Naive thymus-derived CD4-positive, alpha-beta T cell (primary cell): ENCODE measurements at regions not wholly inside any gene's neighbourhood (a gene's known extent, or its start where the extent isn't known, plus 50 kb on each side); places are given as distances from the start of the nearest gene placed in this dataset.

Experiments used
- ATAC-seq: fragments of 150-1000 bp; cut with Tn5 transposase; 2 replicates; pipeline ENCODE4 v1.10.0; 2021; ENCODE audit warnings: mild to moderate bottlenecking, moderate library complexity
- CTCF ChIA-PET: fragments of 350-600 bp; sonication (Branson Sonifier 250); formaldehyde crosslinking; loops from one replicate; lab custom pipeline; 2021; ENCODE audit warnings: antibody characterized with exemption; lab: Charles Lee
- POLR2A ChIA-PET: fragments of 350-600 bp; sonication (Branson Sonifier 250); formaldehyde crosslinking; loops from one replicate; lab custom pipeline; 2021; ENCODE audit warnings: antibody characterized with exemption, inconsistent platforms; lab: Charles Lee
- DNase-seq, 9 donors: peaks; one replicate each; pipeline versions ENCODE4 v3.0.0 to v3.0.0-alpha.2; 2020 to 2022; ENCODE audit warnings: mixed read lengths in 1 of 9
- H3K27ac ChIP-seq: one replicate; pipeline ENCODE4 v1.7.0; 2013; ENCODE audit warnings: mild to moderate bottlenecking, low read depth, low read length, moderate library complexity
- H3K27me3 ChIP-seq, 2 donors: one replicate each; pipeline ENCODE4 v1.7.0; 2013; ENCODE audit warnings: low read length in 2 of 2, mild to moderate bottlenecking in 2 of 2, moderate library complexity in 2 of 2; ENCODE audit not compliant: control insufficient read depth in 2 of 2, insufficient read depth in 2 of 2
- H3K36me3 ChIP-seq, 3 experiments: 1 replicate in 2 of 3; 2 replicates in 1 of 3; pipeline ENCODE4 v1.7.0; 2013; ENCODE audit warnings: low read length in 3 of 3, mild to moderate bottlenecking in 3 of 3, moderate library complexity in 1 of 3; ENCODE audit not compliant: insufficient read depth in 3 of 3, control insufficient read depth in 2 of 3
- H3K4me1 ChIP-seq, 2 donors: one replicate each; pipeline ENCODE4 v1.7.0; 2013; ENCODE audit warnings: low read length in 2 of 2, mild to moderate bottlenecking in 2 of 2, moderate library complexity in 1 of 2; ENCODE audit not compliant: control insufficient read depth in 2 of 2, insufficient read depth in 2 of 2
- H3K4me3 ChIP-seq: 2 replicates; pipeline ENCODE4 v1.7.0; 2013; ENCODE audit warnings: mild to moderate bottlenecking, low read length
- H3K9me3 ChIP-seq, 3 experiments: 1 replicate in 2 of 3; 2 replicates in 1 of 3; pipeline ENCODE4 v1.7.0; 2013; ENCODE audit warnings: low read length in 3 of 3; ENCODE audit not compliant: control insufficient read depth in 2 of 3
- H3K27ac Mint-ChIP-seq, 9 donors: one replicate each; pipeline ENCODE4 v1.8.0; 2020 to 2022; ENCODE audit warnings: mixed read lengths in 9 of 9, mild to moderate bottlenecking in 8 of 9, moderate library complexity in 5 of 9, inconsistent platforms in 2 of 9
- H3K27me3 Mint-ChIP-seq, 5 donors: one replicate each; pipeline ENCODE4 v1.8.0; 2021 to 2022; ENCODE audit warnings: mixed read lengths in 5 of 5, mild to moderate bottlenecking in 1 of 5
- H3K36me3 Mint-ChIP-seq, 5 donors: one replicate each; pipeline ENCODE4 v1.8.0; 2020 to 2022; ENCODE audit warnings: mixed read lengths in 5 of 5, mild to moderate bottlenecking in 3 of 5, inconsistent platforms in 1 of 5
- H3K4me1 Mint-ChIP-seq, 7 donors: one replicate each; pipeline ENCODE4 v1.8.0; 2020 to 2022; ENCODE audit warnings: mixed read lengths in 7 of 7, mild to moderate bottlenecking in 3 of 7, inconsistent platforms in 1 of 7
- H3K4me3 Mint-ChIP-seq, 10 donors: one replicate each; pipeline ENCODE4 v1.8.0; 2020 to 2022; ENCODE audit warnings: mild to moderate bottlenecking in 10 of 10, mixed read lengths in 10 of 10, moderate library complexity in 6 of 10, inconsistent platforms in 2 of 10
- H3K9me3 Mint-ChIP-seq, 11 donors: one replicate each; pipeline ENCODE4 v1.8.0; 2020 to 2022; ENCODE audit warnings: mixed read lengths in 11 of 11, mild to moderate bottlenecking in 4 of 11, inconsistent platforms in 1 of 11, moderate library complexity in 1 of 11
- intact Hi-C, 2 donors: fragments of 100-400 bp; cut with micrococcal nuclease; formaldehyde crosslinking; loops; one replicate each; pipeline ENCODE4 v1.15.1; 2023

GRCh38 chr13:106874323-106874722 is 306.4 kb upstream of the ARGLU1 start:
- intact Hi-C loops = loop anchor here in 1 of 2 donors (5.0 kb wide), 1 partner anchor 738 kb away; no protein-coding TSS in a partner anchor

GRCh38 chr13:106873810-106874209 is 305.9 kb upstream of the ARGLU1 start:
- Histone ChIP-seq H3K4me3 (no peak overlapping the region), H3K27ac (no peak overlapping the region), H3K9me3 (no peaks in the 10 kb centered on the region), H3K36me3 (no peaks in the 10 kb centered on the region), H3K27me3 (no peaks in the 10 kb centered on the region), H3K4me1 (no peaks in the 10 kb centered on the region)
- DNase-seq (no peak), ATAC-seq (no peak)
- Mint-ChIP-seq H3K27me3 (peaks cover 0 to 16% (median 9%) of the 10 kb centered on the region in 5 donors), H3K27ac (no peak overlapping the region), H3K9me3 (peaks cover 0 to 7% (median 3%) of the 10 kb centered on the region in 11 donors), H3K4me1 (no peaks in the 10 kb centered on the region), H3K36me3 (no peaks in the 10 kb centered on the region), H3K4me3 (no peak overlapping the region)
- POLR2A ChIA-PET = no interaction called here
- intact Hi-C loops = loop anchor here in 1 of 2 donors (5.0 kb wide), 1 partner anchor 738 kb away; no protein-coding TSS in a partner anchor
- CTCF ChIA-PET = no interaction called here

More at GRCh38 chr13:106874323-106874722, 306.4 kb upstream of the ARGLU1 start:
- no peak overlapping the region for H3K4me3 ChIP-seq
- no peaks in the 10 kb centered on the region for H3K36me3 ChIP-seq
- Mint-ChIP-seq H3K4me1 (no peaks in the 10 kb centered on the region), H3K27me3 (peaks cover 0 to 14% (median 9%) of the 10 kb centered on the region in 5 donors), H3K36me3 (no peaks in the 10 kb centered on the region), H3K4me3 (no peak overlapping the region), H3K9me3 (peaks cover 0 to 7% (median 3%) of the 10 kb centered on the region in 11 donors), H3K27ac (no peak overlapping the region)
- no peaks in the 10 kb centered on the region for H3K27me3 ChIP-seq
- no peaks in the 10 kb centered on the region for H3K4me1 ChIP-seq
- POLR2A ChIA-PET = no interaction called here
- H3K27ac ChIP-seq = no peak overlapping the region
- no peaks in the 10 kb centered on the region for H3K9me3 ChIP-seq
- ATAC-seq (no peak), DNase-seq (no peak)
- CTCF ChIA-PET = no interaction called here

- ATAC-seq (no peak), DNase-seq (no peak)
- Histone ChIP-seq H3K9me3 (no peaks in the 10 kb centered on the region), H3K4me3 (no peak overlapping the region), H3K27ac (no peak overlapping the region), H3K27me3 (no peaks in the 10 kb centered on the region), H3K4me1 (no peaks in the 10 kb centered on the region), H3K36me3 (no peaks in the 10 kb centered on the region)
- ChIA-PET POLR2A (interaction anchor here (0.6 kb wide), 1 partner anchor 43 kb away, joined by 5 read pairs; no protein-coding TSS in a partner anchor), CTCF (no interaction called here)
- no peak overlapping the region for H3K27ac Mint-ChIP-seq
- peaks cover 0 to 4% (median 0%) of the 10 kb centered on the region in 11 donors for H3K9me3 Mint-ChIP-seq
- no peak overlapping the region for H3K4me3 Mint-ChIP-seq
- peaks cover 0 to 28% (median 22%) of the 10 kb centered on the region in 5 donors for H3K27me3 Mint-ChIP-seq
- intact Hi-C loops = no loop called here
- H3K4me1 Mint-ChIP-seq = peaks cover 0 to 6% (median 0%) of the 10 kb centered on the region in 7 donors
- H3K36me3 Mint-ChIP-seq = no peaks in the 10 kb centered on the region
Measured at GRCh38 chr13:106867249-106867648, 299.3 kb upstream of the ARGLU1 start.

- Histone ChIP-seq H3K4me3 (no peak overlapping the region), H3K27me3 (no peaks in the 10 kb centered on the region), H3K9me3 (no peaks in the 10 kb centered on the region), H3K27ac (no peak overlapping the region), H3K36me3 (no peaks in the 10 kb centered on the region), H3K4me1 (no peaks in the 10 kb centered on the region)
- H3K4me1 Mint-ChIP-seq = peaks cover 0 to 6% (median 0%) of the 10 kb centered on the region in 7 donors
- intact Hi-C loops = no loop called here
- ChIA-PET CTCF (no interaction called here), POLR2A (no interaction called here)
- peaks cover 0 to 32% (median 28%) of the 10 kb centered on the region in 5 donors for H3K27me3 Mint-ChIP-seq
- H3K4me3 Mint-ChIP-seq = no peak overlapping the region
- DNase-seq (no peak), ATAC-seq (no peak)
- H3K9me3 Mint-ChIP-seq = peaks cover 0 to 4% (median 0%) of the 10 kb centered on the region in 11 donors
- no peaks in the 10 kb centered on the region for H3K36me3 Mint-ChIP-seq
- no peak overlapping the region for H3K27ac Mint-ChIP-seq
Measured at GRCh38 chr13:106865716-106866440, 297.9 kb upstream of the ARGLU1 start.

- ATAC-seq (no peak), DNase-seq (no peak)
- intact Hi-C loops = no loop called here
- POLR2A ChIA-PET = no interaction called here
- Histone ChIP-seq H3K4me1 (no peaks in the 10 kb centered on the region), H3K4me3 (no peak overlapping the region), H3K9me3 (no peaks in the 10 kb centered on the region), H3K36me3 (no peaks in the 10 kb centered on the region), H3K27me3 (no peaks in the 10 kb centered on the region), H3K27ac (no peak overlapping the region)
- Mint-ChIP-seq H3K4me1 (no peaks in the 10 kb centered on the region), H3K4me3 (no peak overlapping the region), H3K36me3 (no peaks in the 10 kb centered on the region), H3K9me3 (peaks cover 0 to 3% (median 0%) of the 10 kb centered on the region in 11 donors), H3K27ac (no peak overlapping the region), H3K27me3 (peaks cover 0 to 16% (median 8%) of the 10 kb centered on the region in 5 donors)
- CTCF ChIA-PET = no interaction called here
Measured at GRCh38 chr13:106859533-106859904, 291.6 kb upstream of the ARGLU1 start.

- Mint-ChIP-seq H3K36me3 (no peaks in the 10 kb centered on the region), H3K27me3 (peaks cover 0 to 16% (median 8%) of the 10 kb centered on the region in 5 donors), H3K9me3 (peaks cover 0 to 3% (median 0%) of the 10 kb centered on the region in 11 donors), H3K4me3 (no peak overlapping the region), H3K4me1 (no peaks in the 10 kb centered on the region), H3K27ac (no peak overlapping the region)
- CTCF ChIA-PET = no interaction called here
- Histone ChIP-seq H3K27ac (no peak overlapping the region), H3K27me3 (no peaks in the 10 kb centered on the region), H3K4me1 (no peaks in the 10 kb centered on the region), H3K36me3 (no peaks in the 10 kb centered on the region), H3K9me3 (no peaks in the 10 kb centered on the region), H3K4me3 (no peak overlapping the region)
- ATAC-seq (no peak), DNase-seq (no peak)
- intact Hi-C loops = no loop called here
- POLR2A ChIA-PET = no interaction called here
Measured at GRCh38 chr13:106858903-106859532, 291.1 kb upstream of the ARGLU1 start.
